HG03095 (cell line): ENCODE measurements at regions not wholly inside any gene's neighbourhood (a gene's known extent, or its start where the extent isn't known, plus 50 kb on each side); places are given as distances from the start of the nearest gene placed in this dataset.

Experiments
- ATAC-seq: cut with Tn5 transposase; IDR thresholded peaks from one replicate; pipeline ENCODE4 v1.9.1; 2021; ENCODE audit warnings: moderate library complexity; ENCODE audit not compliant: unreplicated experiment

DNA sequence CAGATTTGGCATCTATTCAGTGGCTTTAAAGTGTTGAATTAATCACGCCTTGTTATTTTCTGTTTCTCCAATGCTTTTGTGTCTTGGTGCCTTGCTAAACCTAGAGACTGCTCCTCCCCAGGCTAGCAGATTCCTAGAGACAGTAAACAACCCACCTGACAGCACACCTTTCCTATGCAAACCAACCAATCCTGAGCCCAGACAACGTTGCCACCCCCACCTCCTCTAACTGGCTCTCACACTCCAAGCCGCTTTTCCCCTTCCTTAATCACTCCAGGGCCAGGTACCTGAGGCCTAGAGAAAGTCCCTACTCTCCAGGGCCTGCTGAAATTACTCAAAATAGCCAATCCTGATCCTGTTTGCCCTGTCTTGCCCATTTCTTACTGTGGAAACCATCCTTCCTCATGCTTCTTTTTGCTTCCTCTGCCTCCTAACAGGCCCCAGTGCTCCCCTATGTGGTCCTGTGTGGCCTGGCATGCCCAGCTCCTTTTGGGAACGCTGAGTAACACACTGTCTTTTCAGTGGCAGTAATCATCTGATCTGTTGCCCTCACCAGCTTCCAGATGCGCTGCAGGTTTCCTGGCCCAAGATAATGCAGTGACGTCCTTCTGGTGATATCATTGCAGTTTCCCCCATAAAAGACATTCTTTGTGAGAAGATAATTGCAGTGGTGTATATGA is 53.4 kb downstream of the GAS1 start:
- no peak for ATAC-seq

- ATAC-seq: no peak
These were observed 54.7 kb downstream of the GAS1 start for GRCh38 chr9:86892576-86892975.

- ATAC-seq: no peak
These were observed 55.3 kb downstream of the GAS1 start for GRCh38 chr9:86891886-86892437.

DNA sequence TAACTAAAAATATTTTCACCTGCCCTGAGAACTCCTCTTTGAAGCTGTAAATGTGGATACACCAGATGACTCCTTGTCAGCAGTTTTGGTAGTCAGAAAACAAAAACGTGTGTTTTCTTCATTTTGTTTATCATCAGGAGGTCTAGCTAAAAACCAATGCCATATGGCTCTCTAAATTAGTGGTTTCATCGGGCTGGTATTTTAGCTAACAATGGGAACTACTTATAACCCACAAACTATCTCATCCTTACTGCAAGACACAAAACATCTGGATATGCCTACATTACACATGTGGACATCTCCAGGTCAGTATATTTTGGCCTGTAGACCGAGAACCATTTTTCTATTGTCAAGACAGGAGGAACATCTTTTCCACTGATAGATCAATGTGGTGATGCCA is 56.2 kb downstream of the GAS1 start:
- ATAC-seq: no peak

DNA sequence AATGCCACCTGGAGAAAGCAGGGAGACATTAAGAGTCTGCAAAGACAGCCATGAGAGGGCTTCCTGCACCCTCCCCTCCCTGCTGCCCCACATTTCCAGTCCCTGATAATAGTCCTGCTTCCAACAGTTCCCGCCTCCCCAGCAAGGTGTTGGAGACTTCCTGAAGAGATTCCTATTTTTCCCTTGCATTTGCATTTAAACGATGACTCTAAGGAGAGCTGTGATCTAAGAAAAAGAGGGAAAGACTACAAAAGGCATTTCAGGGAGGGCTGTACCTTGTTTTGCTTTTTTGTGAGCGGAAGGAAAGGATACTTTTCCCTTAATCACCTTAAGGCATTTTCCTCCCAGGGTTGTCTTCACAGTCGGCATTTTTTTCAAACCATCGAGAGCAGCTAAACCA is 62.1 kb downstream of the GAS1 start:
- no peak for ATAC-seq

DNA sequence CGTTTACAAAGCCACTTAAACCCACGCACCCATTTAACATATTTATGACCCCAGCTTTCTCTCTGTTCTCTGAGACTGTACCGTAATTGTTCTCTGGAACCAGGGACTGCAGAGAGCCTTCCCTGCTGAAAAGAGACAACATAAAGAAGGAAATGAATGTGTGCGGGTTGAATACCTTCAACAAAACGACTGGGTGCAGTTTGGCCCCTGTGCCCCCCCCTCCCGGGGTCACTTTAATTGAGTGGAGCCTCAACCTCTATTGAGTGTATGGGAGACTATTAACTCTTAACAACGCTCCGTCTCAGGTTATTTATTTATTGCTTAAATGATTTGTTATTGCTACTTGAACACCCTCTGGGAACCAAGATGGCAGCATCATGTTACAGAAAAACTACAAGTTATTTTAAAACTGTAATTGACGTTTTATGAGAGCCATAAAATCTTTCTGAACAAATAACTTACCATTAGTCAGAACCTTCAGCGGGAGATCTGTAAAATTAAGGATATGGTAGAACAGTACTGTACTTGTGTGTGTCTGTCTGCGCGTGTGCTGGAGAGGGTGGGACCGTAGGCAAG is 70.6 kb downstream of the GAS1 start:
- no peak for ATAC-seq

GRCh38 chr9:86868616-86869015 is 78.7 kb downstream of the GAS1 start:
- no peak for ATAC-seq

- ATAC-seq: no peak
These were observed 79.4 kb downstream of the GAS1 start for GRCh38 chr9:86867804-86868313.

- ATAC-seq: no peak
These were observed 81.4 kb downstream of the GAS1 start for GRCh38 chr9:86865952-86866351.

GRCh38 chr9:86860006-86860405 is 87.3 kb downstream of the GAS1 start:
- ATAC-seq: no peak

DNA sequence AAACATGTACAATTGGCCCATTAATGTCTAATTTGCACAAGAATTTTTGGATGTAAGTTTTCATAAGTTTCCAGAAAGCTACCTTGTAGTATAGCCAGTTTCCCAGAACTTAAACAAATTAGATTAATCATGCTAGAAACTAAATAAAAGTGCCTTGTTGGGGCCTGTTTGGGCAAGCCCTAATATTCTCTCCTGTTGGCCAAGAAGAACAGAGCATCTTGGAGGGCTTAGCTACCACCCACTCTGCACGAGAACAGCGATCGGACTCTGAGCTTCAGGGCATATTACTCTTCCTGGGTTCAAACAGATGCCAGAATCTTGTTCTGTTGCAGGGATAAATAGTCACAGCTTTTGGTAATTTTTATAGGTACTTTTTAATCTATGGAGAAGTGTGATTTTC is 88.2 kb downstream of the GAS1 start:
- no peak for ATAC-seq

DNA sequence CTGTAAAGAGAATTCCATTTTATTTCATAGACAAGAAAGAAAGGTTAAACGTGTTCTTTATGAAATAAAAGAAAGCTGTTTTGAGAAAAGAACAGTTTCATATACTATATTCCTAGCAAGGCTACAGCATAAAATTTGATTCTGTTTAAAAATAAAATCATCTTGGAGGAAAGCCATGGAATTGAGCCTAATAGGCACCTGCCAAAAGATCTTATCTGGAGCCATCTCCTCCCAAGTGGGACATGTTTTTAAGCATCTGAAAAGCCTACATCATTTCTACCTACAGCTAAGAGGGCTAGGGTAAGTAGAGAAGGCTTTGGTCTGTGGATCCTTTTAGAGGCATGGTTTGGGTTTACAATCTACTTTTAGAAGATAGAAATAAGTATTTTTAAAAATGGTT is 89.3 kb downstream of the GAS1 start:
- no peak for ATAC-seq

GRCh38 chr9:86856259-86856658 is 91.0 kb downstream of the GAS1 start:
- no peak for ATAC-seq

GRCh38 chr9:86854898-86855523 is 92.3 kb downstream of the GAS1 start:
- ATAC-seq: no peak

DNA sequence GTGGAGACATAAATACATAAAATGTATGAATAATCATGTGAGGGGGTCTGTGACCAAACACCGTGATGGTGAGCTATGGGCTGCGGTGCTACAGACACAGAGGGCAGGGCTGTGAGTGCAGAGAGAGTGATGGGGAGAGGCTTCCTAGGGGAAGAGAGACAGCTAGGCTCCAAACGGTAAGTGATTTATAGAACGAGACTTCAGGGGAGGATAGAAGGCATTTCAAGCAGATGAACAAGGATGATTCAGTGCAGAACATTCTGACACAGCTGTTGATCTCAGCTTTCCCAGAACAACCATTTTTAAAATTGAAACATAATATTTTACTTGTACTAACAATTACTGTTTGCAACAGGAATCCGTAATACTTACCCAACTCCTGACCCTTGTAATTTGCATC is 100.7 kb downstream of the GAS1 start:
- no peak for ATAC-seq

GRCh38 chr9:86843206-86843605 is 104.1 kb downstream of the GAS1 start:
- no peak for ATAC-seq

DNA sequence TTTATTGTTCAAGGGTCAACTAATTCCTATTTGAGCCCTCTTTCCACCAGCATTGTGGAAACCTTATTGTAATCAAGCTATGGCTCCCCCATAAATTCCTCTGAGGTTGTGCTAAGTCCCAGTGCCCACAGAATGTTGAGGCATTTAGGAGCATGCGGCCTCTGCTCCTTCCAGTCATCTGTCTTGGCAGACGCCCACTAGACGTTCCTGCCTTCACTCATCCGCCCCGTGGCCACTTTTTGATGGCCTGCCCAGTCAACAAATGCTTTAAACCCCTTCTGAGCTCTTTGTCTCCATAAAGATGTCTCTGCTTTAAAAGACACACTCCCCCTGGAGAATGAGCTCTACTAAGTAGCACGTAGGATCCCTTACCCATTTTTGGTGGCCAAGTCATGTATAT is 104.7 kb downstream of the GAS1 start:
- no peak for ATAC-seq

GRCh38 chr9:86839522-86839921 is 107.8 kb downstream of the GAS1 start:
- ATAC-seq: no peak

DNA sequence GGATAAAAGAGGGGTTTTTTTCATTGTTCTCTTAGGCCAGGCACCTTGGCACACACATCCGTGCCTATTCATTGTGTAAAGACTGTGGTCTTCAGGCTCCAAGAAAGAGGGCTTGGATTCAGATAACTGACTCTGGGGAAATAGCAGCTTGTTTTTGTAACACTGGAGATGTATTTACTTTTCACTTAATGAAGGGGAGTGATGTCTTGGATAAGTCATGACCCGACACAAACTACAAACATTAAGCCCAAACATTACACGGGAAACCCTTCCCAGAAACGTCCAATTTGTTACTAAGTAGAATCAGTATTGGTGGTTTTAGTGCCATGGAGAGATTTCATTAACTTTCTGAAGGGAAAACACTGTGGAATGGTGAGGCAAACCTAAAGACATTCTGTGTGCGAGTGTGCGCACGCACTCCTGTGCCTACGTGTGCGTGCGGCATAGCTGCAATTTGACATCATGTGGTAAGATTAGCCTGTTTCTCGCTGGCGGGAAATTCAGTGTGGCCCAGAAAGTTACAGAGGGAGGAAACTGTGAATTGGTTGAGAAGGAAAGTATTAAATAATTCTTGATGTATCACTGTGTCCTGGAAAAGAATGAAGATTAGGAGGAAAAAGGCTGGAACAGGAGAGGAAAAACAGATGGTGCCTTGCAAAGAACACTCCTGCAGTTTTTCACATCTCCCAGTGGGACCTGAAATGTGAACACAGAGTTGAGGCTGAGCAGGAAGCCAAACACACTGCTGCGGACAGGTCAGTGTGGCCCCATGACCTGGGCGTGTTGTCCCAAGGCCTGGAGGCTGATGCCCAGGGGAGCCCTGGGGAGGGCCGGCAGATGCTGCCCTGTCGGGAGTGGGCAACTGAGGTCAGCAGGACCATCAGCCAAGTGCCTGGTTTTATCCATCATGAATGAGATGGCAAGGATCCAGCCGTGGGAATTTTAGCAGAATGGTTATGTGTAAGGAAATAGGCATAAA is 108.5 kb downstream of the GAS1 start:
- ATAC-seq: no peak

DNA sequence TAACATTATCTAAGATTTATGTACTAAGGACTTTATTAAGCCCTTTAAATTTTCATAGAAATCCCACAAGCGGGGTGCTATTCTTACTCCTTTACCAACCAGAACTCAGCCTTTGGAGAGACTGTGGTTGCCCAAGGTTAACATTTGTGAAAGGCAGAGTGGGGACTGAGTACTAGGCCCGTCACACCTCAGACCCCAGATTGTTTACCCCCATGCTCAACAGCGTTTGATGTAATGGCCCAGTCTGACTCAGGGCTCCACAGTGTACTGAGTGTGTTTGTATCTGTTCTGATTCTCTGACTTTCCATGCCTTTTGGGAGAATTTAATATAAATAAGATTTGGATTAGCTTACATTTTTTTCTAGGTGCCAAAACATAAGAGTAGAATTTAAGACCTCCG is 110.0 kb downstream of the GAS1 start:
- no peak for ATAC-seq

GRCh38 chr9:86836797-86837196 is 110.5 kb downstream of the GAS1 start:
- peak; percentile 95 for ATAC-seq
